Neural progenitor cell (in vitro differentiated cells): ENCODE measurements at regions not wholly inside any gene's neighbourhood (a gene's known extent, or its start where the extent isn't known, plus 50 kb on each side); places are given as distances from the start of the nearest gene placed in this dataset.

ENCODE experiments used
- DNase-seq: peaks from one replicate; pipeline ENCODE4 v3.0.0-alpha.2; 2016; ENCODE audit warnings: low spot score
- H2AFZ ChIP-seq: fragments of 200-600 bp; sonication (generic); replicated peaks from 2 replicates; pipeline ENCODE4 v1.6.1; 2016; ENCODE audit warnings: antibody characterized with exemption
- H3F3A ChIP-seq: fragments of 200-600 bp; sonication (generic); 2 replicates; pipeline ENCODE4 v1.6.1; 2016; ENCODE audit warnings: antibody characterized with exemption, low read depth
- H3K27ac ChIP-seq: fragments of 200-600 bp; sonication (generic); 2 replicates; pipeline ENCODE4 v1.5.1; 2016; ENCODE audit warnings: mild to moderate bottlenecking
- H3K27me3 ChIP-seq: fragments of 200-600 bp; sonication (generic); 2 replicates; pipeline ENCODE4 v1.6.1; 2016; ENCODE audit warnings: mild to moderate bottlenecking, moderate library complexity
- H3K36me3 ChIP-seq: fragments of 200-600 bp; sonication (generic); 2 replicates; pipeline ENCODE4 v1.5.1; 2016
- H3K4me1 ChIP-seq: fragments of 200-600 bp; sonication (generic); 2 replicates; pipeline ENCODE4 v1.6.1; 2016; ENCODE audit warnings: mixed run types
- H3K4me2 ChIP-seq: fragments of 200-600 bp; sonication (generic); 2 replicates; pipeline ENCODE4 v1.6.1; 2016
- H3K4me3 ChIP-seq: fragments of 200-600 bp; sonication (generic); 2 replicates; pipeline ENCODE4 v1.5.1; 2016
- H3K79me2 ChIP-seq: fragments of 200-600 bp; sonication (generic); 2 replicates; pipeline ENCODE4 v1.6.1; 2016; ENCODE audit warnings: low read depth
- H3K9ac ChIP-seq: fragments of 200-600 bp; sonication (generic); 2 replicates; pipeline ENCODE4 v1.6.1; 2016
- H3K9me3 ChIP-seq: fragments of 200-600 bp; sonication (generic); 2 replicates; pipeline ENCODE4 v1.5.1; 2016; ENCODE audit warnings: low read depth
- H4K20me1 ChIP-seq: fragments of 200-600 bp; sonication (generic); 2 replicates; pipeline ENCODE4 v1.6.1; 2016; ENCODE audit warnings: low read depth
- H3K27ac Mint-ChIP-seq: 3 replicates; pipeline ENCODE4 v1.8.0; 2021; ENCODE audit warnings: mixed read lengths
- H3K27me3 Mint-ChIP-seq: 2 replicates; pipeline ENCODE4 v1.8.0; 2022; ENCODE audit warnings: low read depth, mild to moderate bottlenecking, inconsistent platforms, moderate library complexity, mixed read lengths; ENCODE audit not compliant: insufficient read depth
- H3K36me3 Mint-ChIP-seq: 3 replicates; pipeline ENCODE4 v1.8.0; 2021; ENCODE audit warnings: mixed read lengths
- H3K4me1 Mint-ChIP-seq: 3 replicates; pipeline ENCODE4 v1.8.0; 2021; ENCODE audit warnings: mixed read lengths
- H3K4me3 Mint-ChIP-seq: 3 replicates; pipeline ENCODE4 v1.8.0; 2021; ENCODE audit warnings: mild to moderate bottlenecking, moderate library complexity, mixed read lengths
- H3K9me3 Mint-ChIP-seq: 3 replicates; pipeline ENCODE4 v1.8.0; 2020; ENCODE audit warnings: mixed read lengths
- CTCF ChIP-seq: fragments of 200-600 bp; sonication (generic); IDR thresholded peaks from 2 replicates; pipeline ENCODE4 v1.5.1; 2017; ENCODE audit warnings: antibody characterized with exemption, mild to moderate bottlenecking
- EZH2 ChIP-seq: fragments of 200-600 bp; sonication (generic); IDR thresholded peaks from 2 replicates; pipeline ENCODE4 v1.6.1; 2017; ENCODE audit warnings: antibody characterized with exemption, mild to moderate bottlenecking, moderate library complexity
- EZH2phosphoT487 ChIP-seq: fragments of 200-600 bp; sonication (generic); IDR thresholded peaks from 2 replicates; pipeline ENCODE4 v1.6.1; 2017; ENCODE audit warnings: antibody characterized with exemption

- Histone ChIP-seq H3K27me3 (no peaks in the 10 kb centered on the region), H3K9me3 (no peaks in the 10 kb centered on the region), H3K79me2 (no peaks in the 10 kb centered on the region), H3K4me2 (no peak overlapping the region), H3K4me1 (peaks cover 3% of the 10 kb centered on the region), H3K36me3 (no peaks in the 10 kb centered on the region), H2AFZ (no peak overlapping the region), H3K9ac (no peak overlapping the region), H4K20me1 (no peaks in the 10 kb centered on the region), H3K4me3 (no peak overlapping the region), H3K27ac (no peak overlapping the region), H3F3A (peaks cover 4% of the 10 kb centered on the region)
- Mint-ChIP-seq H3K27me3 (peaks cover 11% of the 10 kb centered on the region), H3K4me1 (peaks cover 26% of the 10 kb centered on the region), H3K27ac (no peak overlapping the region), H3K36me3 (no peaks in the 10 kb centered on the region), H3K4me3 (no peak overlapping the region), H3K9me3 (no peaks in the 10 kb centered on the region)
- DNase-seq, result no peak
- TF ChIP-seq CTCF (no peak), EZH2phosphoT487 (no peak), EZH2 (no peak)
Measured at GRCh38 chr7:25891591-25891990, 260.4 kb upstream of the NFE2L3 start.

- H3K9ac ChIP-seq, result no peak overlapping the region
- Mint-ChIP-seq H3K9me3 (no peaks in the 10 kb centered on the region), H3K27ac (no peak overlapping the region), H3K27me3 (peaks cover 11% of the 10 kb centered on the region), H3K4me1 (peaks cover 22% of the 10 kb centered on the region), H3K4me3 (no peak overlapping the region), H3K36me3 (no peaks in the 10 kb centered on the region)
- H3K4me3 ChIP-seq, result no peak overlapping the region
- TF ChIP-seq EZH2phosphoT487 (no peak), EZH2 (no peak), CTCF (no peak)
- H3K9me3 ChIP-seq, result no peaks in the 10 kb centered on the region
- H2AFZ ChIP-seq, result no peak overlapping the region
- no peaks in the 10 kb centered on the region for H4K20me1 ChIP-seq
- no peak overlapping the region for H3K27ac ChIP-seq
- H3K27me3 ChIP-seq, result no peaks in the 10 kb centered on the region
- peaks cover 4% of the 10 kb centered on the region for H3F3A ChIP-seq
- no peaks in the 10 kb centered on the region for H3K79me2 ChIP-seq
- no peak for DNase-seq
- H3K4me2 ChIP-seq, result no peak overlapping the region
- peaks cover 3% of the 10 kb centered on the region for H3K4me1 ChIP-seq
- H3K36me3 ChIP-seq, result no peaks in the 10 kb centered on the region
Measured at GRCh38 chr7:25893436-25893835, 258.6 kb upstream of the NFE2L3 start.

GRCh38 chr7:25894002-25894901 is 257.7 kb upstream of the NFE2L3 start:
- no peaks in the 10 kb centered on the region for H3K9me3 ChIP-seq
- H3K27ac ChIP-seq, result no peak overlapping the region
- H3K4me3 ChIP-seq, result no peak overlapping the region
- peak; percentile 58 for DNase-seq
- no peak overlapping the region for H3K4me2 ChIP-seq
- peak overlapping the region; percentile 98 for H2AFZ ChIP-seq
- peaks cover 3% of the 10 kb centered on the region for H3K4me1 ChIP-seq
- H3K9ac ChIP-seq, result no peak overlapping the region
- H3K27me3 Mint-ChIP-seq, result peaks cover 9% of the 10 kb centered on the region
- H3F3A ChIP-seq, result peaks cover 4% of the 10 kb centered on the region
- no peaks in the 10 kb centered on the region for H3K36me3 ChIP-seq
- peaks cover 22% of the 10 kb centered on the region for H3K4me1 Mint-ChIP-seq
- H3K27ac Mint-ChIP-seq, result no peak overlapping the region
- H3K36me3 Mint-ChIP-seq, result no peaks in the 10 kb centered on the region
- no peaks in the 10 kb centered on the region for H3K9me3 Mint-ChIP-seq
- H4K20me1 ChIP-seq, result no peaks in the 10 kb centered on the region
- no peaks in the 10 kb centered on the region for H3K79me2 ChIP-seq
- TF ChIP-seq EZH2phosphoT487, result no peak
- TF ChIP-seq EZH2, result no peak
- TF ChIP-seq CTCF, result no peak
- H3K4me3 Mint-ChIP-seq, result no peak overlapping the region
- no peaks in the 10 kb centered on the region for H3K27me3 ChIP-seq
